WTC11 (cell line): ENCODE measurements at regions not wholly inside any gene's neighbourhood (a gene's known extent, or its start where the extent isn't known, plus 50 kb on each side); places are given as distances from the start of the nearest gene placed in this dataset.

Experiments
- ATAC-seq: fragments of 200-7000 bp; cut with Tn5 transposase; 2 replicates; pipeline ENCODE4 v1.10.0; 2021; ENCODE audit warnings: mild to moderate bottlenecking, moderate library complexity
- CTCF ChIA-PET: fragments of 300-600 bp; sonication (Branson Sonifier 250); formaldehyde crosslinking; loops from one replicate; lab custom pipeline; 2021; ENCODE audit warnings: antibody characterized with exemption; lab: Charles Lee
- POLR2A ChIA-PET: fragments of 350-600 bp; sonication (Branson Sonifier 250); formaldehyde crosslinking; loops from one replicate; lab custom pipeline; 2021; ENCODE audit warnings: antibody characterized with exemption; lab: Charles Lee
- DNase-seq: peaks from one replicate; pipeline ENCODE4 v3.0.0; 2021; ENCODE audit warnings: low spot score
- H3K27ac Mint-ChIP-seq: 2 replicates; pipeline ENCODE4 v1.8.0; 2021; ENCODE audit warnings: mixed read lengths
- H3K27me3 Mint-ChIP-seq: 2 replicates; pipeline ENCODE4 v1.8.0; 2021; ENCODE audit warnings: low read depth, mild to moderate bottlenecking, moderate library complexity, mixed read lengths
- H3K36me3 Mint-ChIP-seq: 2 replicates; pipeline ENCODE4 v1.8.0; 2021; ENCODE audit warnings: mixed read lengths
- H3K4me1 Mint-ChIP-seq: 2 replicates; pipeline ENCODE4 v1.8.0; 2022; ENCODE audit warnings: mixed read lengths
- H3K4me3 Mint-ChIP-seq: 2 replicates; pipeline ENCODE4 v1.8.0; 2021; ENCODE audit warnings: mild to moderate bottlenecking, moderate library complexity, mixed read lengths
- H3K9me3 Mint-ChIP-seq: 2 replicates; pipeline ENCODE4 v1.8.0; 2021; ENCODE audit warnings: mixed read lengths
- FOXK1 ChIP-seq: sonication (generic); formaldehyde crosslinking; IDR thresholded peaks from 2 replicates; pipeline ENCODE4 v1.8.0; 2022; ENCODE audit warnings: mild to moderate bottlenecking, moderate library complexity, missing genetic modification reagents
- GRHL2 ChIP-seq: fragments of 250-450 bp; sonication (Bioruptor Pico); IDR thresholded peaks from 2 replicates; pipeline ENCODE4 v1.8.0; 2022; ENCODE audit warnings: mild to moderate bottlenecking, moderate library complexity; ENCODE audit not compliant: insufficient replicate concordance, severe bottlenecking
- IRF2 ChIP-seq: sonication (generic); formaldehyde crosslinking; IDR thresholded peaks from 2 replicates; pipeline ENCODE4 v1.8.0; 2022; ENCODE audit warnings: low read depth, missing genetic modification reagents, borderline replicate concordance
- MXD4 ChIP-seq: fragments of 250-450 bp; sonication (Bioruptor Pico); IDR thresholded peaks from 2 replicates; pipeline ENCODE4 v1.8.0; 2021; ENCODE audit warnings: mild to moderate bottlenecking, moderate library complexity, borderline replicate concordance
- NFATC4 ChIP-seq: fragments of 250-450 bp; sonication (Bioruptor Pico); IDR thresholded peaks from 2 replicates; pipeline ENCODE4 v1.9.0; 2021; ENCODE audit warnings: mild to moderate bottlenecking
- NFYB ChIP-seq: sonication (generic); formaldehyde crosslinking; conservative IDR thresholded peaks from 2 replicates; pipeline ENCODE4 v1.8.0; 2022; ENCODE audit warnings: low read depth, missing genetic modification reagents
- NR2C2 ChIP-seq: sonication (generic); formaldehyde crosslinking; IDR thresholded peaks from 2 replicates; pipeline ENCODE4 v1.8.0; 2022; ENCODE audit warnings: mild to moderate bottlenecking, missing genetic modification reagents
- SMAD3 ChIP-seq: sonication (generic); formaldehyde crosslinking; IDR thresholded peaks from 2 replicates; pipeline ENCODE4 v1.8.0; 2022; ENCODE audit warnings: missing genetic modification reagents, mild to moderate bottlenecking, borderline replicate concordance
- TCF7 ChIP-seq: sonication (generic); formaldehyde crosslinking; IDR thresholded peaks from 2 replicates; pipeline ENCODE4 v1.8.0; 2022; ENCODE audit warnings: mild to moderate bottlenecking, low read depth, missing genetic modification reagents, moderate library complexity
- ZBTB21 ChIP-seq: sonication (generic); formaldehyde crosslinking; IDR thresholded peaks from 2 replicates; pipeline ENCODE4 v1.8.1; 2023; ENCODE audit warnings: mild to moderate bottlenecking, missing genetic modification reagents, borderline replicate concordance
- ZNF396 ChIP-seq: fragments of 250-450 bp; sonication (Bioruptor Pico); IDR thresholded peaks from 2 replicates; pipeline ENCODE4 v1.8.0; 2021; ENCODE audit warnings: mild to moderate bottlenecking, moderate library complexity, borderline replicate concordance
- ZNF416 ChIP-seq: fragments of 250-450 bp; sonication (Bioruptor Pico); IDR thresholded peaks from 2 replicates; pipeline ENCODE4 v1.9.0; 2021; ENCODE audit warnings: mild to moderate bottlenecking, inconsistent platforms
- TF ChIP-seq, protein P1 (sequence below): sonication (generic); formaldehyde crosslinking; IDR thresholded peaks from 2 replicates; pipeline ENCODE4 v1.8.0; 2022; ENCODE audit warnings: mild to moderate bottlenecking, missing genetic modification reagents
- TF ChIP-seq, protein P2 (sequence below): sonication (generic); formaldehyde crosslinking; IDR thresholded peaks from 2 replicates; pipeline ENCODE4 v1.8.0; 2022; ENCODE audit warnings: missing genetic modification reagents
- TF ChIP-seq, protein P3 (sequence below): sonication (generic); formaldehyde crosslinking; IDR thresholded peaks from 2 replicates; pipeline ENCODE4 v1.8.1; 2023; ENCODE audit warnings: mild to moderate bottlenecking, moderate library complexity, missing genetic modification reagents
- TF ChIP-seq, protein P4 (sequence below): sonication (generic); formaldehyde crosslinking; IDR thresholded peaks from 2 replicates; pipeline ENCODE4 v1.8.0; 2023; ENCODE audit warnings: missing genetic modification reagents
- TF ChIP-seq, protein P5 (sequence below): fragments of 250-450 bp; sonication (Bioruptor Pico); conservative IDR thresholded peaks from 2 replicates; pipeline ENCODE4 v1.9.0; 2021; ENCODE audit warnings: mild to moderate bottlenecking
- TF ChIP-seq, protein P6 (sequence below): fragments of 250-450 bp; sonication (Bioruptor Pico); IDR thresholded peaks from 2 replicates; pipeline ENCODE4 v1.9.0; 2021; ENCODE audit warnings: mild to moderate bottlenecking
- TF ChIP-seq, protein P7 (sequence below): sonication (generic); formaldehyde crosslinking; IDR thresholded peaks from 2 replicates; pipeline ENCODE4 v1.8.1; 2022; ENCODE audit warnings: low read depth, missing genetic modification reagents, borderline replicate concordance

DNA sequence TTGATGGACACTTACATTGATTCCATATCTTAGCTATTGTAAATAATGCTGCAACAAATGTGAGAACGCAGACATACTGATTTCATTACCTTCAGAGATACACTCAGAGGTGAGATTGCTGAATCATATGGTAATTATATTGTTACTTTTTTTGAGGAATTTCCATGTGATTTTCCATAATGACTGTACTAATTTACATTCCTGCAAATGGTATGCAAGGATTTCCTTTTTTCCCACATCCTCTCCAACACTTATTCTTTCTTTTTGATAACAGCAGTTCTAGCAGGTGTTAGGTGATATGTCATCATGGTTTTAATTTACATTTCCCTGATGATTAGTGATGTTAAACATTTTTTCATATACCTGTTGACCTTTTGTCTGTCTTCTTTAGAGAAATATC, 207.7 kb downstream of the C11orf87 start:
- no peaks in the 10 kb centered on the region for H3K4me1 Mint-ChIP-seq
- no peak for DNase-seq
- no peak overlapping the region for H3K4me3 Mint-ChIP-seq
- H3K27ac Mint-ChIP-seq: no peak overlapping the region
- TF ChIP-seq, protein P1, sequence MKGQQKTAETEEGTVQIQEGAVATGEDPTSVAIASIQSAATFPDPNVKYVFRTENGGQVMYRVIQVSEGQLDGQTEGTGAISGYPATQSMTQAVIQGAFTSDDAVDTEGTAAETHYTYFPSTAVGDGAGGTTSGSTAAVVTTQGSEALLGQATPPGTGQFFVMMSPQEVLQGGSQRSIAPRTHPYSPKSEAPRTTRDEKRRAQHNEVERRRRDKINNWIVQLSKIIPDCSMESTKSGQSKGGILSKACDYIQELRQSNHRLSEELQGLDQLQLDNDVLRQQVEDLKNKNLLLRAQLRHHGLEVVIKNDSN (CRISPR knock-in tag): no peak
- TF ChIP-seq ZNF416: no peak
- no peak for TF ChIP-seq MXD4
- TF ChIP-seq, protein P2, sequence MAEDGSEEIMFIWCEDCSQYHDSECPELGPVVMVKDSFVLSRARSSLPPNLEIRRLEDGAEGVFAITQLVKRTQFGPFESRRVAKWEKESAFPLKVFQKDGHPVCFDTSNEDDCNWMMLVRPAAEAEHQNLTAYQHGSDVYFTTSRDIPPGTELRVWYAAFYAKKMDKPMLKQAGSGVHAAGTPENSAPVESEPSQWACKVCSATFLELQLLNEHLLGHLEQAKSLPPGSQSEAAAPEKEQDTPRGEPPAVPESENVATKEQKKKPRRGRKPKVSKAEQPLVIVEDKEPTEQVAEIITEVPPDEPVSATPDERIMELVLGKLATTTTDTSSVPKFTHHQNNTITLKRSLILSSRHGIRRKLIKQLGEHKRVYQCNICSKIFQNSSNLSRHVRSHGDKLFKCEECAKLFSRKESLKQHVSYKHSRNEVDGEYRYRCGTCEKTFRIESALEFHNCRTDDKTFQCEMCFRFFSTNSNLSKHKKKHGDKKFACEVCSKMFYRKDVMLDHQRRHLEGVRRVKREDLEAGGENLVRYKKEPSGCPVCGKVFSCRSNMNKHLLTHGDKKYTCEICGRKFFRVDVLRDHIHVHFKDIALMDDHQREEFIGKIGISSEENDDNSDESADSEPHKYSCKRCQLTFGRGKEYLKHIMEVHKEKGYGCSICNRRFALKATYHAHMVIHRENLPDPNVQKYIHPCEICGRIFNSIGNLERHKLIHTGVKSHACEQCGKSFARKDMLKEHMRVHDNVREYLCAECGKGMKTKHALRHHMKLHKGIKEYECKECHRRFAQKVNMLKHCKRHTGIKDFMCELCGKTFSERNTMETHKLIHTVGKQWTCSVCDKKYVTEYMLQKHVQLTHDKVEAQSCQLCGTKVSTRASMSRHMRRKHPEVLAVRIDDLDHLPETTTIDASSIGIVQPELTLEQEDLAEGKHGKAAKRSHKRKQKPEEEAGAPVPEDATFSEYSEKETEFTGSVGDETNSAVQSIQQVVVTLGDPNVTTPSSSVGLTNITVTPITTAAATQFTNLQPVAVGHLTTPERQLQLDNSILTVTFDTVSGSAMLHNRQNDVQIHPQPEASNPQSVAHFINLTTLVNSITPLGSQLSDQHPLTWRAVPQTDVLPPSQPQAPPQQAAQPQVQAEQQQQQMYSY (CRISPR knock-in tag): no peak
- no peak for TF ChIP-seq NFATC4
- TF ChIP-seq ZNF396 (CRISPR knock-in tag): no peak
- TF ChIP-seq, protein P3, sequence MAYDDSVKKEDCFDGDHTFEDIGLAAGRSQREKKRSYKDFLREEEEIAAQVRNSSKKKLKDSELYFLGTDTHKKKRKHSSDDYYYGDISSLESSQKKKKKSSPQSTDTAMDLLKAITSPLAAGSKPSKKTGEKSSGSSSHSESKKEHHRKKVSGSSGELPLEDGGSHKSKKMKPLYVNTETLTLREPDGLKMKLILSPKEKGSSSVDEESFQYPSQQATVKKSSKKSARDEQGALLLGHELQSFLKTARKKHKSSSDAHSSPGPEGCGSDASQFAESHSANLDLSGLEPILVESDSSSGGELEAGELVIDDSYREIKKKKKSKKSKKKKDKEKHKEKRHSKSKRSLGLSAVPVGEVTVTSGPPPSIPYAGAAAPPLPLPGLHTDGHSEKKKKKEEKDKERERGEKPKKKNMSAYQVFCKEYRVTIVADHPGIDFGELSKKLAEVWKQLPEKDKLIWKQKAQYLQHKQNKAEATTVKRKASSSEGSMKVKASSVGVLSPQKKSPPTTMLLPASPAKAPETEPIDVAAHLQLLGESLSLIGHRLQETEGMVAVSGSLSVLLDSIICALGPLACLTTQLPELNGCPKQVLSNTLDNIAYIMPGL (CRISPR knock-in tag): no peak
- no peak for TF ChIP-seq IRF2 (CRISPR knock-in tag)
- TF ChIP-seq NFYB (CRISPR knock-in tag): no peak
- no peak for TF ChIP-seq ZBTB21 (CRISPR knock-in tag)
- TF ChIP-seq, protein P4, sequence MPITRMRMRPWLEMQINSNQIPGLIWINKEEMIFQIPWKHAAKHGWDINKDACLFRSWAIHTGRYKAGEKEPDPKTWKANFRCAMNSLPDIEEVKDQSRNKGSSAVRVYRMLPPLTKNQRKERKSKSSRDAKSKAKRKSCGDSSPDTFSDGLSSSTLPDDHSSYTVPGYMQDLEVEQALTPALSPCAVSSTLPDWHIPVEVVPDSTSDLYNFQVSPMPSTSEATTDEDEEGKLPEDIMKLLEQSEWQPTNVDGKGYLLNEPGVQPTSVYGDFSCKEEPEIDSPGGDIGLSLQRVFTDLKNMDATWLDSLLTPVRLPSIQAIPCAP (CRISPR knock-in tag): no peak
- no peak for TF ChIP-seq GRHL2 (CRISPR knock-in tag)
- TF ChIP-seq, protein P5, sequence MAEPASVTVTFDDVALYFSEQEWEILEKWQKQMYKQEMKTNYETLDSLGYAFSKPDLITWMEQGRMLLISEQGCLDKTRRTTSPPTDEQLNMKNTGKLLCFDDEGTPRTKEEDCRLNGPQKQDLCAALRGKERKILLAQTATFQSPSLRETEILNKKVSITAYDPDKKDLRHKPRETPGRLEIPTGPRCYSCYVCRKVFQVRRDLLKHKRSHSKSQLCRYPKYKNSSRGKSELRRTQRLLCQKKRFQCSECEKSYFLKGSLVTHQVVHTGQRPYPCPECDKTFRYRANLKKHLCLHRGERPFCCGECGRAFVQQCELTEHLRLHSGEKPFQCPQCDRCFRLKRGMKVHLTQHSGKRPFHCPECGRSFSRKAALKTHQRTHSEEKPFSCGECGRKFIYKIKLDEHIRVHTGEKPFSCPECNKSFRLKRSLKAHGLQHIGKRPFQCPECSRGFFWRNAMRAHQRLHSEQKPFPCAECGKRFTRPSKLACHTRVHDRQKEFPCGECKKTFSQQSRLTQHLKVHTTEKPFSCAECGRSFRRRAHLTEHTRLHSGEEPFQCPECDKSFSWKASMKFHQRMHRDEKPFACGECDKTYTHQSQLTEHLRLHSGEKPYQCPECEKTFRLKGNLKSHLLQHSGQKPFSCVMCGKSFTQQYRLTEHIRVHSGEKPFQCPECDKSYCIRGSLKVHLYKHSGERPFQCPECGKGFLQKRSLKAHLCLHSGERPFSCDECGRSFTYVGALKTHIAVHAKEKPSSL (CRISPR knock-in tag): no peak
- no peak for TF ChIP-seq TCF7 (CRISPR knock-in tag)
- TF ChIP-seq NR2C2 (CRISPR knock-in tag): no peak
- TF ChIP-seq FOXK1 (CRISPR knock-in tag): no peak
- TF ChIP-seq, protein P6, sequence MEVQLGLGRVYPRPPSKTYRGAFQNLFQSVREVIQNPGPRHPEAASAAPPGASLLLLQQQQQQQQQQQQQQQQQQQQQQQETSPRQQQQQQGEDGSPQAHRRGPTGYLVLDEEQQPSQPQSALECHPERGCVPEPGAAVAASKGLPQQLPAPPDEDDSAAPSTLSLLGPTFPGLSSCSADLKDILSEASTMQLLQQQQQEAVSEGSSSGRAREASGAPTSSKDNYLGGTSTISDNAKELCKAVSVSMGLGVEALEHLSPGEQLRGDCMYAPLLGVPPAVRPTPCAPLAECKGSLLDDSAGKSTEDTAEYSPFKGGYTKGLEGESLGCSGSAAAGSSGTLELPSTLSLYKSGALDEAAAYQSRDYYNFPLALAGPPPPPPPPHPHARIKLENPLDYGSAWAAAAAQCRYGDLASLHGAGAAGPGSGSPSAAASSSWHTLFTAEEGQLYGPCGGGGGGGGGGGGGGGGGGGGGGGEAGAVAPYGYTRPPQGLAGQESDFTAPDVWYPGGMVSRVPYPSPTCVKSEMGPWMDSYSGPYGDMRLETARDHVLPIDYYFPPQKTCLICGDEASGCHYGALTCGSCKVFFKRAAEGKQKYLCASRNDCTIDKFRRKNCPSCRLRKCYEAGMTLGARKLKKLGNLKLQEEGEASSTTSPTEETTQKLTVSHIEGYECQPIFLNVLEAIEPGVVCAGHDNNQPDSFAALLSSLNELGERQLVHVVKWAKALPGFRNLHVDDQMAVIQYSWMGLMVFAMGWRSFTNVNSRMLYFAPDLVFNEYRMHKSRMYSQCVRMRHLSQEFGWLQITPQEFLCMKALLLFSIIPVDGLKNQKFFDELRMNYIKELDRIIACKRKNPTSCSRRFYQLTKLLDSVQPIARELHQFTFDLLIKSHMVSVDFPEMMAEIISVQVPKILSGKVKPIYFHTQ (CRISPR knock-in tag): no peak
- TF ChIP-seq, protein P7, sequence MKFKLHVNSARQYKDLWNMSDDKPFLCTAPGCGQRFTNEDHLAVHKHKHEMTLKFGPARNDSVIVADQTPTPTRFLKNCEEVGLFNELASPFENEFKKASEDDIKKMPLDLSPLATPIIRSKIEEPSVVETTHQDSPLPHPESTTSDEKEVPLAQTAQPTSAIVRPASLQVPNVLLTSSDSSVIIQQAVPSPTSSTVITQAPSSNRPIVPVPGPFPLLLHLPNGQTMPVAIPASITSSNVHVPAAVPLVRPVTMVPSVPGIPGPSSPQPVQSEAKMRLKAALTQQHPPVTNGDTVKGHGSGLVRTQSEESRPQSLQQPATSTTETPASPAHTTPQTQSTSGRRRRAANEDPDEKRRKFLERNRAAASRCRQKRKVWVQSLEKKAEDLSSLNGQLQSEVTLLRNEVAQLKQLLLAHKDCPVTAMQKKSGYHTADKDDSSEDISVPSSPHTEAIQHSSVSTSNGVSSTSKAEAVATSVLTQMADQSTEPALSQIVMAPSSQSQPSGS: no peak
- no peak for TF ChIP-seq SMAD3 (CRISPR knock-in tag)
- ATAC-seq: no peak
- no peaks in the 10 kb centered on the region for H3K36me3 Mint-ChIP-seq
- ChIA-PET POLR2A (no interaction called here), CTCF (no interaction called here)
- peaks cover 8% of the 10 kb centered on the region for H3K9me3 Mint-ChIP-seq
- H3K27me3 Mint-ChIP-seq: no peaks in the 10 kb centered on the region
